HG02623 (cell line): ENCODE measurements at regions not wholly inside any gene's neighbourhood (a gene's known extent, or its start where the extent isn't known, plus 50 kb on each side); places are given as distances from the start of the nearest gene placed in this dataset.

Source experiments
- ATAC-seq: cut with Tn5 transposase; IDR thresholded peaks from one replicate; pipeline ENCODE4 v1.9.1; 2021; ENCODE audit warnings: moderate library complexity; ENCODE audit not compliant: unreplicated experiment

GRCh38 chr21:27286760-27287159 is 319.9 kb upstream of the ADAMTS5 start:
- no peak for ATAC-seq

GRCh38 chr21:27277110-27277509 is 310.2 kb upstream of the ADAMTS5 start:
- no peak for ATAC-seq

GRCh38 chr21:27275294-27275927 is 308.5 kb upstream of the ADAMTS5 start:
- no peak for ATAC-seq

GRCh38 chr21:27269644-27270043 is 302.8 kb upstream of the ADAMTS5 start:
- ATAC-seq, result no peak

GRCh38 chr21:27268290-27268689 is 301.4 kb upstream of the ADAMTS5 start:
- no peak for ATAC-seq

GRCh38 chr21:27265949-27266348 is 299.1 kb upstream of the ADAMTS5 start:
- ATAC-seq, result no peak

GRCh38 chr21:27265492-27265891 is 298.6 kb upstream of the ADAMTS5 start:
- ATAC-seq, result no peak

- ATAC-seq, result no peak
Measured at GRCh38 chr21:27261676-27262075, 294.8 kb upstream of the ADAMTS5 start.

- ATAC-seq, result no peak
Measured at GRCh38 chr21:27260728-27261127, 293.8 kb upstream of the ADAMTS5 start.

GRCh38 chr21:27258742-27259448 is 292.0 kb upstream of the ADAMTS5 start:
- no peak for ATAC-seq

- ATAC-seq, result no peak
Measured at GRCh38 chr21:27257908-27258556, 291.1 kb upstream of the ADAMTS5 start.

- no peak for ATAC-seq
Measured at GRCh38 chr21:27257226-27257625, 290.3 kb upstream of the ADAMTS5 start.

- ATAC-seq, result no peak
Measured at GRCh38 chr21:27251752-27252151, 284.9 kb upstream of the ADAMTS5 start.

GRCh38 chr21:27250366-27250765 is 283.5 kb upstream of the ADAMTS5 start:
- ATAC-seq, result no peak

GRCh38 chr21:27248814-27249213 is 281.9 kb upstream of the ADAMTS5 start:
- no peak for ATAC-seq

GRCh38 chr21:27246741-27247140 is 279.9 kb upstream of the ADAMTS5 start:
- no peak for ATAC-seq

- no peak for ATAC-seq
Measured at GRCh38 chr21:27244776-27245175, 277.9 kb upstream of the ADAMTS5 start.

- ATAC-seq, result no peak
Measured at GRCh38 chr21:27244352-27244751, 277.5 kb upstream of the ADAMTS5 start.

GRCh38 chr21:27240839-27241238 is 274.0 kb upstream of the ADAMTS5 start:
- no peak for ATAC-seq

GRCh38 chr21:27233514-27234115 is 266.7 kb upstream of the ADAMTS5 start:
- ATAC-seq, result no peak

- ATAC-seq, result no peak
Measured at GRCh38 chr21:27225940-27226339, 259.1 kb upstream of the ADAMTS5 start.

- no peak for ATAC-seq
Measured at GRCh38 chr21:27225151-27225550, 258.3 kb upstream of the ADAMTS5 start.
